SK-N-SH (cell line): ENCODE measurements at regions not wholly inside any gene's neighbourhood (a gene's known extent, or its start where the extent isn't known, plus 50 kb on each side); places are given as distances from the start of the nearest gene placed in this dataset.

Experiments
- CTCF ChIA-PET: fragments of 300-600, 350-600 bp; formaldehyde crosslinking; extraction: SDS; loops from one replicate; lab custom pipeline; 2021; lab: Yijun Ruan, JAX
- POLR2A ChIA-PET: fragments of 350-600 bp; sonication (Branson Sonifier 250); formaldehyde crosslinking; extraction: SDS; loops from one replicate; lab custom pipeline; 2020; ENCODE audit warnings: antibody characterized with exemption, inconsistent platforms; lab: Yijun Ruan, JAX
- DNase-seq: peaks from one replicate; pipeline ENCODE4 v3.0.0; 2012
- H2AFZ ChIP-seq: fragments of 200-600 bp; sonication (generic); 2 replicates; pipeline ENCODE4 v1.8.1; 2016; ENCODE audit warnings: antibody characterized with exemption, mild to moderate bottlenecking, low read depth
- H3F3A ChIP-seq: fragments of 200-600 bp; sonication (generic); replicated peaks from 2 replicates; pipeline ENCODE3; 2016; ENCODE audit warnings: antibody characterized with exemption, mild to moderate bottlenecking; ENCODE audit not compliant: insufficient read depth
- H3K27ac ChIP-seq, 2 experiments: fragments of 200-500 bp in 1 of 2; fragments of 200-600 bp in 1 of 2; sonication (Bioruptor generic) in 1 of 2; sonication (generic), shearing (Covaris generic) in 1 of 2; 2 replicates each; pipeline versions ENCODE4 v1.5.1 to v1.6.1; 2014 to 2016; ENCODE audit warnings: low read depth in 2 of 2, inconsistent platforms in 1 of 2, low read length in 1 of 2, mild to moderate bottlenecking in 1 of 2, mixed read lengths in 1 of 2
- H3K27me3 ChIP-seq: fragments of 200-600 bp; sonication (generic), shearing (Covaris generic); 2 replicates; pipeline ENCODE4 v1.6.1; 2016; ENCODE audit warnings: mixed run types; ENCODE audit not compliant: insufficient read depth
- H3K36me3 ChIP-seq, 2 experiments: fragments of 200-500 bp in 1 of 2; fragments of 200-600 bp in 1 of 2; sonication (Bioruptor generic) in 1 of 2; sonication (generic) in 1 of 2; replicated peaks in 1 of 2; 2 replicates each; pipeline versions ENCODE3 to v1.5.1; 2014 to 2016; ENCODE audit warnings: low read length in 1 of 2, mild to moderate bottlenecking in 1 of 2; ENCODE audit not compliant: insufficient read depth in 2 of 2, control insufficient read depth in 1 of 2
- H3K4me1 ChIP-seq, 2 experiments: fragments of 200-500 bp in 1 of 2; fragments of 200-600 bp in 1 of 2; sonication (Bioruptor generic) in 1 of 2; sonication (generic), shearing (Covaris generic) in 1 of 2; 2 replicates each; pipeline versions ENCODE4 v1.5.1 to v1.6.1; 2014 to 2016; ENCODE audit warnings: low read depth in 1 of 2, low read length in 1 of 2, mixed run types in 1 of 2; ENCODE audit not compliant: insufficient read depth in 2 of 2, control insufficient read depth in 1 of 2
- H3K4me2 ChIP-seq: fragments of 200-600 bp; sonication (generic), shearing (Covaris generic); 2 replicates; pipeline ENCODE4 v1.6.1; 2017; ENCODE audit warnings: mixed run types
- H3K4me3 ChIP-seq, 2 experiments: fragments of 200-500 bp in 1 of 2; fragments of 200-600 bp in 1 of 2; sonication (Bioruptor generic) in 1 of 2; sonication (generic), shearing (Covaris generic) in 1 of 2; 2 replicates each; pipeline versions ENCODE4 v1.5.1 to v1.8.1; 2014 to 2016; ENCODE audit warnings: low read depth in 2 of 2, inconsistent platforms in 1 of 2, low read length in 1 of 2, mild to moderate bottlenecking in 1 of 2, mixed read lengths in 1 of 2, moderate library complexity in 1 of 2
- H3K79me2 ChIP-seq: fragments of 200-600 bp; sonication (generic); 2 replicates; pipeline ENCODE4 v1.8.1; 2017; ENCODE audit warnings: mild to moderate bottlenecking; ENCODE audit not compliant: insufficient read depth
- H3K9ac ChIP-seq: fragments of 200-600 bp; sonication (generic); 2 replicates; pipeline ENCODE4 v1.6.1; 2017; ENCODE audit warnings: mixed run types
- H3K9me2 ChIP-seq: fragments of 200-600 bp; sonication (generic); 2 replicates; pipeline ENCODE4 v1.6.1; 2017; ENCODE audit warnings: mixed run types
- H3K9me3 ChIP-seq: fragments of 200-600 bp; sonication (generic); 2 replicates; pipeline ENCODE4 v1.6.1; 2017; ENCODE audit warnings: mixed run types, mild to moderate bottlenecking, moderate library complexity
- H4K20me1 ChIP-seq: fragments of 200-600 bp; sonication (generic); 2 replicates; pipeline ENCODE4 v1.6.1; 2017; ENCODE audit warnings: mild to moderate bottlenecking, mixed run types; ENCODE audit not compliant: insufficient read depth
- CHD2 ChIP-seq: fragments of 150-350 bp; IDR thresholded peaks from 2 replicates; pipeline ENCODE4 v1.6.1; 2018; ENCODE audit warnings: low read length; ENCODE audit not compliant: partially characterized antibody
- ELF1 ChIP-seq: IDR thresholded peaks from 2 replicates; pipeline ENCODE4 v1.4.0; 2012
- EP300 ChIP-seq, 2 experiments: IDR thresholded peaks; 2 replicates each; pipeline versions ENCODE4 v1.4.0 to v1.6.1; 2012; ENCODE audit warnings: borderline replicate concordance in 1 of 2, low read depth in 1 of 2, low read length in 1 of 2
- EZH2phosphoT487 ChIP-seq: fragments of 200-600 bp; sonication (generic); IDR thresholded peaks from 2 replicates; pipeline ENCODE4 v1.6.1; 2017; ENCODE audit warnings: low read depth, mixed run types, mild to moderate bottlenecking, antibody characterized with exemption, moderate library complexity, borderline replicate concordance
- GABPA ChIP-seq: IDR thresholded peaks from 2 replicates; pipeline ENCODE4 v1.4.0; 2012; ENCODE audit warnings: low read depth, mild to moderate bottlenecking
- GATA2 ChIP-seq: sonication (generic); formaldehyde crosslinking; IDR thresholded peaks from 2 replicates; pipeline ENCODE4 v1.5.0; 2020; ENCODE audit warnings: mild to moderate bottlenecking, missing genetic modification reagents
- NRF1 ChIP-seq: IDR thresholded peaks from 2 replicates; pipeline ENCODE4 v1.6.1; 2012; ENCODE audit warnings: low read depth, mild to moderate bottlenecking, low read length
- RCOR1 ChIP-seq: fragments of 150-350 bp; IDR thresholded peaks from 2 replicates; pipeline ENCODE4 v1.6.1; 2017; ENCODE audit warnings: antibody characterized with exemption, low read length
- SIN3A ChIP-seq: IDR thresholded peaks from 2 replicates; pipeline ENCODE4 v1.6.1; 2012; ENCODE audit warnings: low read depth, mild to moderate bottlenecking, low read length, moderate library complexity, borderline replicate concordance
- TAF1 ChIP-seq: IDR thresholded peaks from 2 replicates; pipeline ENCODE4 v1.6.1; 2012; ENCODE audit warnings: low read depth, mild to moderate bottlenecking, low read length, moderate library complexity, borderline replicate concordance
- TCF12 ChIP-seq: IDR thresholded peaks from 2 replicates; pipeline ENCODE4 v1.4.0; 2012
- YY1 ChIP-seq: IDR thresholded peaks from 2 replicates; pipeline ENCODE4 v1.4.0; 2012; ENCODE audit warnings: low read depth, mild to moderate bottlenecking
- WGBS: methylation state at CpG from one replicate; pipeline ENCODE4 v1.1.6; 2017; ENCODE audit warnings: low lambda C conversion rate; 5-methylcytosine and 5-hydroxymethylcytosine counted together
- TF ChIP-seq, protein P1 (sequence below): fragments of 150-350 bp; IDR thresholded peaks from 2 replicates; pipeline ENCODE4 v1.6.1; 2017; ENCODE audit warnings: antibody characterized with exemption, low read length, low read depth, borderline replicate concordance
- TF ChIP-seq, protein P2 (sequence below): IDR thresholded peaks from 2 replicates; pipeline ENCODE4 v1.4.0; 2012; ENCODE audit warnings: low read depth, borderline replicate concordance
- TF ChIP-seq, protein P3 (sequence below): IDR thresholded peaks from 2 replicates; pipeline ENCODE4; 2012

DNA sequence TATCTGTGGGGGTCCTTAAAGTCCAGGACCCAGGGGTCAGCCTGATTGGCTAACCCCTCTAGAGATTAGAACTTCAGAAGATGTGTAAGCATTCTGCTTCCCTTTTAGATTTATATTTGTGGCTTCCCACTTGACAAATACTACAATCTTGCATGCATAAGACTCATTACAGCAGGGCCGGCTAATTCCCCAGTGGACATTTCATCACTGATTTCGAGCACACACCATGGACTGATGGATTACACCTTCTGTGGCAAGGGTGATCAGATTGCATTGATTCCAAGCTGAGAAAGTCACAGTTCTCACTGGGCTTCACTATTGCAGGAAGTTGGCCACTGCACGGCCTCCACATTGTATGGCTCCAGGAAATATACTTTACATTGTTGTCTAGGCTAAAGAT is 65.8 kb upstream of the DAPK1 start:
- DNase-seq, result no peak
- CTCF ChIA-PET, result no interaction called here
- no peaks in the 10 kb centered on the region for H3K9me2 ChIP-seq
- H3K9me3 ChIP-seq, result no peaks in the 10 kb centered on the region
- H3K27me3 ChIP-seq, result no peaks in the 10 kb centered on the region
- no peak overlapping the region for H3K27ac ChIP-seq
- POLR2A ChIA-PET, result no interaction called here
- no peak overlapping the region for H3K4me2 ChIP-seq
- H3K36me3 ChIP-seq, result no peaks in the 10 kb centered on the region
- H3F3A ChIP-seq, result no peaks in the 10 kb centered on the region
- 43% methylated on average over 3 of the region's 3 CpGs for WGBS
- no peaks in the 10 kb centered on the region for H3K79me2 ChIP-seq
- TF ChIP-seq TCF12, result no peak
- TF ChIP-seq EZH2phosphoT487, result no peak
- no peak for TF ChIP-seq EP300 (IDR thresholded peaks at IDR 0.05; ENCODE audit: borderline replicate concordance in 1 of 2, low read depth in 1 of 2, low read length in 1 of 2)
- TF ChIP-seq TAF1, result no peak
- no peak for TF ChIP-seq YY1
- TF ChIP-seq SIN3A, result no peak
- H3K9ac ChIP-seq, result no peak overlapping the region
- no peak overlapping the region for H3K4me3 ChIP-seq
- no peaks in the 10 kb centered on the region for H4K20me1 ChIP-seq
- no peaks in the 10 kb centered on the region; a peak in 1 of 4 replicates for H3K4me1 ChIP-seq
- H2AFZ ChIP-seq, result no peak overlapping the region

DNA sequence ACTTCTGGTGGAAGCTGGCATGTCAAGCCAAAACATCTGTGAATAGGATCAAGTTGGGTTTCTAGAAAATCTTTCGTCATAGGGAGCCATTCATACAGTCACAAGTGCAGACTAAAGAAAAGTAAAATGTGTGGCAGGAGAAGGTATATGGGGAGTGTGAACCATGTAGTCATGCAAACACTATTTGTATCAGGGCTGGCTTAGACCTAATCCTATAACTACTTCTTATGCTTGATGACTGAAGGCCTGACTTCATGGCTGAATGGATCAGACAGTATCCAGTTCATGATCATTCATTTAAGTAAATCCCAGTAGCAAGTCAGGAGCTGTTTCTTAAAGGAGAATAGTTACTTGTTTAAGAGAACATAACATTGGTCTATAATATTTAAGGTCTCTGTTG is 63.8 kb upstream of the DAPK1 start:
- H3K36me3 ChIP-seq, result no peaks in the 10 kb centered on the region
- DNase-seq, result no peak
- H3K9me2 ChIP-seq, result no peaks in the 10 kb centered on the region
- H3K27me3 ChIP-seq, result no peaks in the 10 kb centered on the region
- H2AFZ ChIP-seq, result no peak overlapping the region
- H3F3A ChIP-seq, result no peaks in the 10 kb centered on the region
- H3K4me3 ChIP-seq, result no peak overlapping the region
- H3K27ac ChIP-seq, result no peak overlapping the region
- ChIA-PET POLR2A (no interaction called here), CTCF (no interaction called here)
- no peak for TF ChIP-seq GABPA
- TF ChIP-seq CHD2, result no peak
- TF ChIP-seq NRF1, result no peak
- no peak overlapping the region for H3K9ac ChIP-seq
- WGBS, result 74% methylated on average over 1 of the region's 1 CpG
- no peak overlapping the region for H3K4me2 ChIP-seq
- no peaks in the 10 kb centered on the region for H4K20me1 ChIP-seq
- H3K4me1 ChIP-seq, result no peaks in the 10 kb centered on the region; a peak in 1 of 4 replicates
- no peaks in the 10 kb centered on the region for H3K79me2 ChIP-seq
- no peaks in the 10 kb centered on the region for H3K9me3 ChIP-seq

DNA sequence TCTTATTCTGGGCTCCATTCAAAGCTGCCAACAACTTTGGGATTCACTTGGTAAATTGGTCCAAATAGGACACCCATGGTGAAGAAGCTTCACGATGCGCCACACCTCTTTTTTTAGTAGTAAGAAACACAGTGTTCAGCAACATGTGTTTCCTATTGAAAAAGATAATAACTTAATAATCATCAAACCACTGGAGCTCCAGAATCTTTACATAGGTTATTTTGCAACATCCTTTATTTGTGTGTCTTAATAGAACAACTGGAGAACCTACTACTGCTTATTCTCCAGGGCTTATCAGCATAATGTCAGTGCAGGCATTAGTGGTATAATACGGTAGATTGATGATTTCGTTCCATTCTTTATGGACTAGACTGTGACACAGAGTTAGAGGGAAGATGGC is 63.3 kb upstream of the DAPK1 start:
- H3K9ac ChIP-seq, result no peak overlapping the region
- CTCF ChIA-PET, result no interaction called here
- no peaks in the 10 kb centered on the region for H3K27me3 ChIP-seq
- 71% methylated on average over 4 of the region's 4 CpGs for WGBS
- no peak overlapping the region for H3K4me2 ChIP-seq
- no peaks in the 10 kb centered on the region for H3K79me2 ChIP-seq
- H3F3A ChIP-seq, result no peaks in the 10 kb centered on the region
- H3K36me3 ChIP-seq, result no peaks in the 10 kb centered on the region
- TF ChIP-seq TAF1, result no peak
- TF ChIP-seq RCOR1, result no peak
- TF ChIP-seq, protein P1, sequence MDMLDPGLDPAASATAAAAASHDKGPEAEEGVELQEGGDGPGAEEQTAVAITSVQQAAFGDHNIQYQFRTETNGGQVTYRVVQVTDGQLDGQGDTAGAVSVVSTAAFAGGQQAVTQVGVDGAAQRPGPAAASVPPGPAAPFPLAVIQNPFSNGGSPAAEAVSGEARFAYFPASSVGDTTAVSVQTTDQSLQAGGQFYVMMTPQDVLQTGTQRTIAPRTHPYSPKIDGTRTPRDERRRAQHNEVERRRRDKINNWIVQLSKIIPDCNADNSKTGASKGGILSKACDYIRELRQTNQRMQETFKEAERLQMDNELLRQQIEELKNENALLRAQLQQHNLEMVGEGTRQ, result no peak
- TF ChIP-seq, protein P2, sequence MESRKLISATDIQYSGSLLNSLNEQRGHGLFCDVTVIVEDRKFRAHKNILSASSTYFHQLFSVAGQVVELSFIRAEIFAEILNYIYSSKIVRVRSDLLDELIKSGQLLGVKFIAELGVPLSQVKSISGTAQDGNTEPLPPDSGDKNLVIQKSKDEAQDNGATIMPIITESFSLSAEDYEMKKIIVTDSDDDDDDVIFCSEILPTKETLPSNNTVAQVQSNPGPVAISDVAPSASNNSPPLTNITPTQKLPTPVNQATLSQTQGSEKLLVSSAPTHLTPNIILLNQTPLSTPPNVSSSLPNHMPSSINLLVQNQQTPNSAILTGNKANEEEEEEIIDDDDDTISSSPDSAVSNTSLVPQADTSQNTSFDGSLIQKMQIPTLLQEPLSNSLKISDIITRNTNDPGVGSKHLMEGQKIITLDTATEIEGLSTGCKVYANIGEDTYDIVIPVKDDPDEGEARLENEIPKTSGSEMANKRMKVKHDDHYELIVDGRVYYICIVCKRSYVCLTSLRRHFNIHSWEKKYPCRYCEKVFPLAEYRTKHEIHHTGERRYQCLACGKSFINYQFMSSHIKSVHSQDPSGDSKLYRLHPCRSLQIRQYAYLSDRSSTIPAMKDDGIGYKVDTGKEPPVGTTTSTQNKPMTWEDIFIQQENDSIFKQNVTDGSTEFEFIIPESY, result no peak
- TF ChIP-seq NRF1, result no peak
- TF ChIP-seq, protein P3, sequence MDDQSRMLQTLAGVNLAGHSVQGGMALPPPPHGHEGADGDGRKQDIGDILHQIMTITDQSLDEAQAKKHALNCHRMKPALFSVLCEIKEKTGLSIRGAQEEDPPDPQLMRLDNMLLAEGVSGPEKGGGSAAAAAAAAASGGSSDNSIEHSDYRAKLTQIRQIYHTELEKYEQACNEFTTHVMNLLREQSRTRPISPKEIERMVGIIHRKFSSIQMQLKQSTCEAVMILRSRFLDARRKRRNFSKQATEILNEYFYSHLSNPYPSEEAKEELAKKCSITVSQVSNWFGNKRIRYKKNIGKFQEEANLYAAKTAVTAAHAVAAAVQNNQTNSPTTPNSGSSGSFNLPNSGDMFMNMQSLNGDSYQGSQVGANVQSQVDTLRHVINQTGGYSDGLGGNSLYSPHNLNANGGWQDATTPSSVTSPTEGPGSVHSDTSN, result no peak
- TF ChIP-seq ELF1, result no peak
- no peak for TF ChIP-seq GATA2
- no peak overlapping the region for H2AFZ ChIP-seq
- H3K9me3 ChIP-seq, result no peaks in the 10 kb centered on the region
- no peaks in the 10 kb centered on the region; a peak in 1 of 4 replicates for H3K4me1 ChIP-seq
- no peak overlapping the region for H3K27ac ChIP-seq
- H4K20me1 ChIP-seq, result no peaks in the 10 kb centered on the region
- POLR2A ChIA-PET, result no interaction called here
- no peaks in the 10 kb centered on the region for H3K9me2 ChIP-seq
- no peak overlapping the region for H3K4me3 ChIP-seq
- DNase-seq, result no peak
